DMS53 (cell line): ENCODE measurements at regions not wholly inside any gene's neighbourhood (a gene's known extent, or its start where the extent isn't known, plus 50 kb on each side); places are given as distances from the start of the nearest gene placed in this dataset.
"Not testable (repeated sequence)": the region's sequence is repeated elsewhere in the genome, so short reads cannot be mapped to it uniquely, and the experiment has no call there.

ENCODE experiments used
- DNase-seq: peaks from one replicate; lab custom pipeline; 2025; lab: John Stamatoyannopoulos, UW

DNA sequence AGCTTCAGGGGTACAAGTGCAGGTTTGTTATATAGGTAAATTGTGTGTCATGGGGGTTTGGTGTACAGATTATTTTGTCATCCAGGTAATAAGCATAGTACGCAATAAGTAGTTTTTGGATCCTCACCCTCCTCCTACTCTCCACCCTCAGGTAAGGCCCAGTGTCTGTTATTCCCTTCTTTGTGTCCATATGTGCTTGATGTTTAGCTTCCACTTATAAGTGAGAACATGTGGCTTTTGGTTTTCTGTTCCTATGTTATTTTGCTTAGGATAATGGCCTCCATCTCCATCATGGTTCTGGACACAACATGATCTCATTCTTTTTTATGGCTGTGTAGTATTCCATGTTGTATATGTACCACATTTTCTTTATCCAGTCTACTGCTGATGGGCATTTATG lies 298.4 kb downstream of the LIG4 start:
- not testable (repeated sequence) for DNase-seq

DNA sequence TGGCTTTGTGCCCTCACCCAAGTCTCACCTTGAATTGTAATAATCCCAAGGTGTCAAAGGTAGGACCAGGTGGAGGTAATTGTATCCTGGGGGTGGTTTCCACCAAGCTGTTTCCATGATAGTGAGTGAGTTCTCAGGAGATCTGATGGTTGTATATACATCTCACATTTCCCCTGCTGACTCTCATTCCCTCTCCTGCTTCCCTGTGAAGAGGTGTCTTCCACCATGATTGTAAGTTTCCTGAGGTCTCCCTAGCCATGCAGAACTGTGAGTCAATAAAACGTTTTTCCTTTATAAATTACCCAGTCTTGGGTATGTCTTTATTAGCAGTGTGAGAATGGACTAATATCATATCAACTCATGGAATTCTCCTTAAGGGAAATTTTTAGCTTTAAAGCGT lies 302.6 kb downstream of the LIG4 start:
- DNase-seq = no peak

GRCh38 chr13:107907065-107907805 lies 308.1 kb downstream of the LIG4 start:
- no peak for DNase-seq

GRCh38 chr13:107906131-107906530 lies 309.2 kb downstream of the LIG4 start:
- DNase-seq = no peak

DNA sequence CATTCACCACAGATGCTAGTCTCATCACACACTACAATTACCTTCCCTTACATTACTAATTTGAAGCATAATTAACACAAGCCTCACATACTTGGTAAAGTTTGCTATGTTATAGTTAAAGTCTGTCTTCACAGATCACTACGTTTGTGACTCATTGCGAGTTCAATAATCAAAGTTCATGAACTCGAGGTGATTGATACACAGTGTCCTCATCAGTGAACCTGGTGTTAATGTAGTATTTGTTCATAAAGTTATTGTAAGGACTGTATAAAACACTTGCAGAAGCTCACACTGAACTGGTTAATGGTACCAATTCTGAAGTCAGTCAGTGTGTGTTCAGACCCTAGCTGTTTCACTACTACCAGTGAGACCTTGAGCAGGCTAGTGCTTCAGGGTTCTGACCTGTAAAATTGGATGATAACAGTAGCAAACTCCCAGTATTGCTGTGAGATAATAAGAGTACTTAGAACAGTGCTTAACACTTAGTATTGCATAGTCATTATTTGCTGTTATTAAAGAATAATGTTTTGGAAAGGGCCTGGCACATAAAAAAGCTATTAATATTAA lies 313.3 kb downstream of the LIG4 start:
- no peak for DNase-seq

DNA sequence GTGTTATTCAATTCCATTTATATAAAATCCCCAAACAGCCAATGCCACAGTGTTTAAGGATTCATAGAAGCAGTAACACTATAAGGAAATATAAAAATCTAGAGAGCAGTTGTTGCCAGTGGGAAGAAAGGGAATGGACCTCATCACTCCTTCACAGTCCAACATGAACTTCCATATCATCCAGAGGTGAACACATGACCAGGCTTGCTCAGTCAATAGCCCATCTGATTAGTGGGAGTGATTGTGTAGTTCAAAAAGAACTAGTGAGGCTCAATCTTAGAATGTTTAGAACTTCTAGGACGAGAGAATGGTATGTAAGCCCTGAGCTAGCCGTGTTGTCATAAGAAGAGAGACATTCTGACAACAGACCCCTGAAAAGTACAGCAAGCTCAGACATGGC lies 314.1 kb downstream of the LIG4 start:
- DNase-seq = no peak

- no peak for DNase-seq
Observed at GRCh38 chr13:107900775-107901174, 314.6 kb downstream of the LIG4 start.

DNA sequence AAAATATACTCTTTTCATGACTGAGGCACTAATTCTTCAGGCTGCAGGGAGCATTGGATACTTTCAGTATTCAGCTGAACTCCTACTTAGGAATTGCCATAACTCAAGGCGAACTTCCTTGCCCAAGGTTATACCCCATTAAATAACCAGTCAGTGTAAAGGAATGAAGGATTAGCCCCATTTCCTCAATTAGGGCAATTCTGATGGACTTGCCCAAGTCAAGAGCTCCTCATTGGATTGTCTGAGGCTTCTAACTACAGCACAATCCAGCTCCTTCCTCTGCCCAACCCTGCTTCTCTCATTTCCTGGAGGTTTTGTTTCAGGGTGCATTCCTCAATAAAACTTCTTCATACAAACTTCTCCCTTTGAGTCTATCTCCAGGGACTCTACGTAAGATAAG lies 329.2 kb downstream of the LIG4 start:
- DNase-seq = no peak

DNA sequence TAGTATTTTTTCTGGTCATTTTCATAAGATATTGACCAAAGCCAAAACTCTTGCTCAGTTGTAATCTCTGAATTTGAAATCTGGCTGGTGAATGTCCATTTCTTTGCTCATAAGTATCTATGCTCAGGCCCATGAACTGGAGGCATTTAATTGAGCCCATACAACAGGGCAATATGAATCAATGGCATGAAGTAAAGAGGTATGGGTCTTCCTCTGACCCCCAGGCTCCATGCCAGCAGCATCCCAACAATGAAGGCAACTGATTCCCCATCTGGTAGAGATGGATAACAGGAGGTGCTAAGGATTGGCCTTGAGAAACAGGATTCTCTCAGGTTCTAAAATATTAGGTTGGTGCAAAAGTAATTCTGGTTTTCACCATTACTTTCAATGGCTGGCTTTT lies 330.8 kb downstream of the LIG4 start:
- DNase-seq = no peak

DNA sequence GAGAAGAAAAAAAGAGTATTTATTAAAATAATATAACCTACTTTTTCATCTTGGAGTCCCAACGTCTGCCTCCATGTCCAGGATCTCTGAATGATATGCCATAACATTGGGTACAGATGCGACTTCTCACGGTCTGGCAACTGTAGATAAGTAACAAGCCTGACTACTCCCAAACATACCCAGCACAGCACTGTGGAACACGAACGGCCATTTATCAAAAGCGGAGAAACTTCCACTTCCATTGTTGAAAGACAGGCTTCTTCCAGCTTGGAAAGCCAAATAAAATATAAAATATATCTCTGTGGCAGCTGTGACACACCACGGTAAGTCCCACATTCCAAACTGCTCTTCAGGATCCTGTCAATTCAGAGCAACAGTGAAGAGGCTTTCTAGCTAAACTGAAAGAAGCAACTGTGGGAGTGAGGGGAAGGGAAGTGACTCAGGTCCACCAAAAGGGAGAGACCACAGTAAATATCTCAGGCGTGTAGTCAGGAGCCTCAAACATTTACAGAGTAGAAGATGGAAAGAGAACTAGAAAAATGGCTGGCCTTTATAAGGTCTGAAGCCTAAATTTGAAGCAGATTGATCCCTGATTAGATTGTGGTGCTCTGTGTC lies 331.7 kb downstream of the LIG4 start:
- no peak for DNase-seq

DNA sequence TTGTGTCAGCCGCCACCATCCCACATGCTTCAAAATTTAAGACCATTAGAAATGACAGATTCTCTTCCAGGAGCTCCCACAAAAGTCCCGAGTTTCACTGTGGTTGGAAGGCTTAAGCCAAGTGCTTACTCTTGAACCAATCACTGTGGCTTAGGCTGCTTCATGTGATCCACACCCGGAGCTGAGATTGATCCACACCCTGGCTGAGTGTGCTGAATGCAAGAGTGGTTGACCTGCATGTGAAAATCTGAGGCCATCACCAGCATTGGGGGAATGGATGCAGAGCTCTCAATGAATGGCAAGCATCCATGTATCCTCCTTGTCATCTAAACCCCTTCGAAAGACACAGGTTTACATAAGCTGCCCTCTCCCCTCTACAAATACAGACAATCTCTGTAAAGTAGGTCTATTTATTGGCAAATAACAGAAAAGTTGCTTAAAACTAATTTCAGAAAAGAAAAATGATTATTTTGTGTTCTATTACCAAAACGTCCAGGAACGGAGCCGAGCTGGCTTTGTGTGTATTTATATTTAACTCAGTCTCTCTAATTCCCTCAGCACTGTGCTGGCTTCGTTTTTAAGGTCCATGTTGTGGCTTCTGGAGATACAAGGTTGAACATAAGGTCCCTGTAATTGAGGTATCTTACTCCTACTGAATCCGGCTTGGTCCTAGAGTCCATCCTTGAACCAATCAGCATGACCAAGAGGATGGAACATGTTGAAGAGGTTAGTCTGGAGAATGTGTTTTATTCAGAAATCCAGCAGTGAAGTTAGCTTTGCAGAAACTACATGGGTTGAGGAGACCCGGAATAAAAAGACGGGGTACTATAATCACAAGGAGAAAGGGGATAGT lies 332.4 kb downstream of the LIG4 start:
- DNase-seq = no peak

- DNase-seq = no peak
Observed at GRCh38 chr13:107881362-107881761, 334.0 kb downstream of the LIG4 start.

- DNase-seq = no peak
Observed at GRCh38 chr13:107874456-107874855, 340.9 kb downstream of the LIG4 start.

DNA sequence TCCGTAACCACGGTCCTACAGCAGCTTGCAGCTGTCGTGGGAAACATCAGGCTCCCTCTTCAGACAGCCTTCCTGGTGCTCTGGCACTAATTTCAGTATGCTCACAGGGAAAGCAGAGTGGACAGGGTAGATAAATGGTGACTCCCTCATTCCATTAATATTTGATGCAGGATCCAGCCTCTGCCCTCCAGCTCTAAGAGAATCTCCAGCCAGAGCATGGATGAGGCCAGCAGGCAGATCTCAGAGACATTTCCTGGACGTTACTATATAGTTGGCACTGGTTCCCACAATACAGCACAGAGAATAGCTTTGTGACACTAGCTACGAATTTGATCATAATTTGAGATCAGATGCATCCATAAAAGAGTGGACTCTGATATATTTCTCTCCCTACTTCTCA lies 341.4 kb downstream of the LIG4 start:
- DNase-seq = no peak

GRCh38 chr13:107870400-107870799 lies 344.9 kb downstream of the LIG4 start:
- DNase-seq = no peak

- peak; percentile 65 for DNase-seq
Observed at GRCh38 chr13:107867701-107868661, 347.4 kb downstream of the LIG4 start.

- peak; percentile 51 for DNase-seq
Observed at GRCh38 chr13:107866941-107867623, 348.3 kb downstream of the LIG4 start.

DNA sequence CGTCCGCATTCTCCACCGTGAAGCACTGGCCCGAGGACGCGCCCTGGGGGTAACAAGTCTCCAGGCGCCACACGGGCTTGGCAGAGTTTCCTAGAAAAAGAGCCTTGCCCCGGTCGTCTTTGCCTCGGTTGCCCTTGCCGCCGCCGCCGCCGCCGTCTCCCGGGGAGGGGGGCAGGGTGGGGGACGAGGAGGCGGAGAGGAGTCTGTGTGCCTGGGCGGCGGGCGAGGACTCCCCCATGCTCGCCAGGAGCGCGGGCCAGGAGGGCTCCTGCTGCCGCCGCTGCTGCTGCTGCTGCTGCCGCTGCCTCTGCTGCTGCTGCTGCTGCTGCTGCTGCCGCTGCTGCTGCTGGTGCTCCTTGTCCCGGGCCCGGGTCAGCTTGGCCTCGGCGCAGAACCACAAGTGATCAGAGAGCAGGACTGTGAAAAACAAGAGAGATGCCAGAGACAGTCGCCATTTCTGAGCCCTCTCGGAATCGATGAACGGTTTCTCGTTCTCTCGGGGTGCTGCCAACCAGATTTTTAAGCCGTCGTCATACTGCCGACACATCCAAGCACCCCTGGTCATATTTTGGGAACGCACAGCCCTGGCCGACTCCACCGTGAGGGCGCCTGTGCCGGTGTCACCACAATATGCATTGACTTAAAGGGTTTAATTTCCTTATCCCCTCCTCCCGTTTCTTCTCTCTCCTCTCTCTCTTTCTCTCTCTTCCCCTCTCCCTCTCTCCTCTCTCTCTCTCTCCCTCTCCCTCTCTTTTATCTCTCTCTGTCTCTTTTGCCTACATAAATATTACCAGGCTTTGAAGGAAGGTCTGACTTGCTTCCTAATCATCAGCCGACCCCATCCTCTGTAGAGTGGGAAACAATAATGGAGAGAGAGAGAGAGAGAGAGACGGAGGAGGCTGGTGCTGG lies 349.1 kb downstream of the LIG4 start:
- peak; percentile 57 for DNase-seq

DNA sequence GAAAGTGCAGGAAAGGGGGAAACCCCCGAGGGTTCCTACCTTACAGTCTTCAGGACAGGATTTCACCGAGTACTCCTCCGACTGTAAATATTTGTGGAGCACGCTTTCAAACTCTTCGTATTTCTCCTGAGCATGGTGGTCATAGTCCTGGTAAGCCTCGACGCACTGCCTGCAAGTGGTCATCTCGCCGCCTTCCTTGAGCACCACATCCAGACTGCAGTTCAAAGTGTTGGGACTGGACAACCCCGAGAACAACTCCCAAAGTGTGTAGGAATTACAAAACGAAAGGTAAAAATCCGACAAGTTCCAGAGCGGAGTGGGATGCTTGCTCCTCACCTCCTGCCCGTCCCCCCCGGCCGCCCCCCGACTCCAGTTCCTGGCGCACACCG lies 349.7 kb downstream of the LIG4 start:
- DNase-seq = peak; percentile 45

DNA sequence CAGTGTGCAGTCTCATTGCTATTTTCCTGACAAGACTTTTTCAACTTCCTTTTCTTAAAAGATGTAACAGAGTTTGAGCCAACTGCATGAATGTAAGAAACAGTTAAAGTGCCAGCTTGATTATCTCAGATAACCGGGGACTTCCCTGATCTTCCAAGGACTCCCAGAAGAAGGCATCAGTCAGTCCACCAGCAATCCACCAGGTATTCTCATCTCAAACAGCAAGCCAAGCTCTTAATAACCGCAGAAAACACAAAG lies 350.1 kb downstream of the LIG4 start:
- DNase-seq = no peak
